ENCODE measurements at regions not wholly inside any gene's neighbourhood (a gene's known extent, or its start where the extent isn't known, plus 50 kb on each side); places are given as distances from the start of the nearest gene placed in this dataset.

- Mint-ChIP-seq H3K27me3 (ENCODE audit: low read depth) (no peaks in the 10 kb centered on the region; the same call in 1 of the 2 replicates), H3K9me3 (peaks cover 21% of the 10 kb centered on the region), H3K36me3 (peaks cover 6% of the 10 kb centered on the region), H3K27ac (no peak overlapping the region), H3K4me3 (no peak overlapping the region), H3K4me1 (peaks cover 7% of the 10 kb centered on the region; the same call in 1 of the 2 replicates)
- TF ChIP-seq NR2C2 (CRISPR knock-in tag; IDR thresholded peaks at IDR 0.05) (no peak), OVOL2 (CRISPR knock-in tag; IDR thresholded peaks at IDR 0.05; ENCODE audit: borderline replicate concordance) (no peak), ELF4 (CRISPR knock-in tag; IDR thresholded peaks at IDR 0.05; ENCODE audit: low read depth) (no peak), ZNF532 (CRISPR knock-in tag; IDR thresholded peaks at IDR 0.05; ENCODE audit: borderline replicate concordance) (no peak), TEAD4 (CRISPR knock-in tag; IDR thresholded peaks at IDR 0.05) (no peak), KAT7 (CRISPR knock-in tag; IDR thresholded peaks at IDR 0.05; ENCODE audit: borderline replicate concordance) (no peak), JAZF1 (CRISPR knock-in tag; IDR thresholded peaks at IDR 0.05) (no peak), ETV6 (CRISPR knock-in tag; IDR thresholded peaks at IDR 0.05) (no peak), NFE2L1 (CRISPR knock-in tag; IDR thresholded peaks at IDR 0.05) (no peak), GRHL2 (CRISPR knock-in tag; IDR thresholded peaks at IDR 0.05; ENCODE audit: insufficient replicate concordance, severe bottlenecking) (no peak), FOXP1 (CRISPR knock-in tag; IDR thresholded peaks at IDR 0.05; ENCODE audit: borderline replicate concordance) (no peak), JUN (CRISPR knock-in tag; IDR thresholded peaks at IDR 0.05) (no peak), IRF2 (CRISPR knock-in tag; IDR thresholded peaks at IDR 0.05; ENCODE audit: borderline replicate concordance, low read depth) (no peak), ZNF317 (CRISPR knock-in tag; IDR thresholded peaks at IDR 0.05; ENCODE audit: borderline replicate concordance, low read depth) (no peak), ZNF423 (CRISPR knock-in tag; IDR thresholded peaks at IDR 0.05) (no peak), ZNF396 (CRISPR knock-in tag; IDR thresholded peaks at IDR 0.05; ENCODE audit: borderline replicate concordance) (no peak), AFF4 (CRISPR knock-in tag; IDR thresholded peaks at IDR 0.05; ENCODE audit: borderline replicate concordance) (no peak), RORB (CRISPR knock-in tag; IDR thresholded peaks at IDR 0.05) (no peak), FOXP4 (CRISPR knock-in tag; IDR thresholded peaks at IDR 0.05) (no peak)
- DNase-seq (ENCODE audit: low spot score) (no peak), ATAC-seq (no peak)
- ChIA-PET CTCF (no interaction called here), POLR2A (no interaction called here)
These were observed 148.4 kb upstream of the FGF16 start for GRCh38 chrX:77298790-77299189.

All from WTC11 (cell line).